Heart right ventricle (tissue), 16 donors: ENCODE measurements at regions not wholly inside any gene's neighbourhood (a gene's known extent, or its start where the extent isn't known, plus 50 kb on each side); places are given as distances from the start of the nearest gene placed in this dataset.
A peak's percentile ranks its signal among the peaks of the same experiment; 100 is the strongest.

Experiments
- ATAC-seq, 8 donors: fragments of 200-7000 bp; cut with Tn5 transposase; one replicate each; pipeline ENCODE4 v1.9.1; 2020; ENCODE audit warnings: mild to moderate bottlenecking in 8 of 8, moderate library complexity in 8 of 8, moderate number of reproducible peaks in 1 of 8
- DNase-seq, 2 donors: peaks; one replicate each; pipeline ENCODE4 v3.0.0-alpha.2; 2020
- H3K27ac ChIP-seq, 10 donors: fragments of 200-600 bp; sonication (generic) in 2 of 10; one replicate each; pipeline versions ENCODE4 v1.5.0 to v1.8.0; 2020 to 2022; ENCODE audit warnings: mild to moderate bottlenecking in 3 of 10
- H3K27me3 ChIP-seq, 7 donors: fragments of 200-600 bp; one replicate each; pipeline ENCODE4 v1.8.0; 2021 to 2022; ENCODE audit warnings: mild to moderate bottlenecking in 2 of 7
- H3K36me3 ChIP-seq, 9 donors: fragments of 200-600 bp; sonication (generic) in 1 of 9; one replicate each; pipeline versions ENCODE4 v1.5.0 to v1.8.0; 2020 to 2022; ENCODE audit warnings: mild to moderate bottlenecking in 2 of 9
- H3K4me1 ChIP-seq, 9 donors: fragments of 200-600 bp; sonication (generic) in 1 of 9; one replicate each; pipeline versions ENCODE4 v1.5.0 to v1.8.0; 2020 to 2022; ENCODE audit warnings: mild to moderate bottlenecking in 4 of 9
- H3K4me3 ChIP-seq, 10 donors: fragments of 200-600 bp; sonication (generic) in 2 of 10; one replicate each; pipeline versions ENCODE4 v1.5.0 to v1.8.0; 2020 to 2022; ENCODE audit warnings: mild to moderate bottlenecking in 7 of 10, moderate library complexity in 2 of 10
- H3K9me3 ChIP-seq, 11 donors: fragments of 200-600 bp in 10 of 11; sonication (generic) in 2 of 11; one replicate each; pipeline versions ENCODE4 v1.5.0 to v1.8.0; 2013 to 2022; ENCODE audit warnings: mild to moderate bottlenecking in 2 of 11, control low read depth in 1 of 11, moderate library complexity in 1 of 11
- WGBS, 2 donors: extraction: QIAGEN DNeasy Blood & Tissue Kit; methylation state at CpG; one replicate each; pipeline ENCODE4 v1.1.7; 2013; ENCODE audit warnings: inconsistent platforms in 1 of 2; 5-methylcytosine and 5-hydroxymethylcytosine counted together
- intact Hi-C, 10 donors: fragments of 100-400 bp; cut with DNase I; formaldehyde crosslinking; loops; one replicate each; pipeline versions ENCODE4 v1.11.1 to v1.14.2; 2022
- TF ChIP-seq, protein P1 (sequence below), 9 donors: fragments of 200-600 bp; sonication (generic) in 2 of 9; IDR thresholded peaks; one replicate each; pipeline versions ENCODE4 v1.5.0 to v1.8.0; 2021 to 2022; ENCODE audit warnings: antibody characterized with exemption in 9 of 9, mild to moderate bottlenecking in 5 of 9, moderate library complexity in 1 of 9
- donor health status: Arrhythmogenic right ventricular cardiomyopathy.
- donor health status: ischemic (EF 13 %, LVEDD 7.1; RV severe dilation, severe dysfunction).
- donor health status: healthy with polysubstance abuse.
- donor health status: DM: no; HTN: yes; CAD: no.
- donor health status: DM: no; HTN: no; CAD: no.
- donor health status: ischemic (EF 25% LVEDD 6.9; RV normal size, moderate dysfunction).
- donor health status: ischemic (EF 25% LVEDD 5.7; RV mildly dilated, moderate dysfunction).
- donor health status: healthy.
- donor health status: DM: yes; HTN: yes; CAD: no.
- donor health status: Ischemic cardiomyopathy.
- donor health status: ischemic (EF 35%, LVEDD 5.7; RV mildly dilated, moderate dysfunction).
- donor health status: nonischemic (EF 11% LVEDD 7.7; RV severe dilation, severe dysfunction).
- donor health status: DM: yes; HTN: yes; CAD: no.
- donor health status: PGD.
- donor health status: ischemic (EF 29% LVEDD 5.4; RV normal size, mild dysfunction).
- donor health status: nonischemic (EF 23%, LVEDD 6.1; RV moderate dilation, normal function).

DNA sequence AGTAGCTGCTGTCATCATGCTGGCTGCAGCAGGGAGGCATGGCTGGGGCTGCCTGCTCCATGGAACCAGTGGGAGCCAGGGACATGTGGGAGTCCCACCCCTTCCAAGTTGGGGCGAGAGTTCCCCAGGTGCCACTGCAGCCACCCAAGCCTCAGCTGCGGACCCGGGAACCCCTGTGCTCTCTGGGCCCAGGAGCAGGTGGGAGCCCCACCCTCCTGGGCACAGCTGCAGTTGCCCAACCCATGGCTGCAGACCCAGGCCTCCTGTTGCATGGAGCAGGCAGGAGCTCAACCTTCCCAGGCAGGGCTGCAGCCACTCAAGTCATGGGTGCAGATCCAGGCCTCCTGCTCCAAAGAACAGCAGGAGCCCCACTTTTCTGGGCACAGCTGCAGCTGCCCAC, 274.2 kb upstream of the KCNJ16 start:
- Histone ChIP-seq H3K27ac (no peak overlapping the region), H3K9me3 (peaks cover 0 to 5% (median 0%) of the 10 kb centered on the region in 11 donors), H3K4me3 (no peak overlapping the region), H3K4me1 (peaks cover 0 to 8% (median 0%) of the 10 kb centered on the region in 9 donors), H3K27me3 (no peaks in the 10 kb centered on the region), H3K36me3 (no peaks in the 10 kb centered on the region)
- WGBS, 2 donors, result 79 to 94% methylated on average over 3 of the region's 3 CpGs
- ATAC-seq (no peak), DNase-seq (no peak)
- TF ChIP-seq, protein P1, sequence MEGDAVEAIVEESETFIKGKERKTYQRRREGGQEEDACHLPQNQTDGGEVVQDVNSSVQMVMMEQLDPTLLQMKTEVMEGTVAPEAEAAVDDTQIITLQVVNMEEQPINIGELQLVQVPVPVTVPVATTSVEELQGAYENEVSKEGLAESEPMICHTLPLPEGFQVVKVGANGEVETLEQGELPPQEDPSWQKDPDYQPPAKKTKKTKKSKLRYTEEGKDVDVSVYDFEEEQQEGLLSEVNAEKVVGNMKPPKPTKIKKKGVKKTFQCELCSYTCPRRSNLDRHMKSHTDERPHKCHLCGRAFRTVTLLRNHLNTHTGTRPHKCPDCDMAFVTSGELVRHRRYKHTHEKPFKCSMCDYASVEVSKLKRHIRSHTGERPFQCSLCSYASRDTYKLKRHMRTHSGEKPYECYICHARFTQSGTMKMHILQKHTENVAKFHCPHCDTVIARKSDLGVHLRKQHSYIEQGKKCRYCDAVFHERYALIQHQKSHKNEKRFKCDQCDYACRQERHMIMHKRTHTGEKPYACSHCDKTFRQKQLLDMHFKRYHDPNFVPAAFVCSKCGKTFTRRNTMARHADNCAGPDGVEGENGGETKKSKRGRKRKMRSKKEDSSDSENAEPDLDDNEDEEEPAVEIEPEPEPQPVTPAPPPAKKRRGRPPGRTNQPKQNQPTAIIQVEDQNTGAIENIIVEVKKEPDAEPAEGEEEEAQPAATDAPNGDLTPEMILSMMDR (IDR thresholded peaks at IDR 0.05), result no peak
- intact Hi-C loops, result no loop called here

DNA sequence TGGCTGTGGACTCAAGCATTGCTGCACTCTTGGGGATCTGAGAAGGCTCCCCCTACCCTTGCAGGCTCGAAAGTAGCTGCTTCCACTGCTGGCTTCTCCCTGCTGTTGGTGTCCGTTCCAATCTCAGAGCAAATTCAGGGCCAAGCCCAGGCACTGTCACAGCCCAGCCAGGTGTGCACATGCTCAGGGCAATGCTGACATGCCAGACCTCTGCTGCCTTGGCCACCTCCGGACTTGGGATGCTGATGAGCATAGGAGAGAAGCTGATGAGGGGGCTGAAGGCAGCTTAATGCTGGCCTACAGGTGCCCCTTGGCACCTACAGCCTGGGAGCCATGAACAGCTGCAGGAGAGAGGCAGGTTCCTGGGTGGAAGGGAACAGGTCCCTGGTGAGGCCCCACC, 273.7 kb upstream of the KCNJ16 start:
- Histone ChIP-seq H3K4me1 (peaks cover 0 to 4% (median 0%) of the 10 kb centered on the region in 9 donors), H3K4me3 (no peak overlapping the region), H3K9me3 (peaks cover 0 to 5% (median 0%) of the 10 kb centered on the region in 11 donors), H3K36me3 (no peaks in the 10 kb centered on the region), H3K27me3 (no peaks in the 10 kb centered on the region), H3K27ac (no peak overlapping the region)
- no peak for ATAC-seq
- TF ChIP-seq, protein P1 (IDR thresholded peaks at IDR 0.05), result no peak
- DNase-seq, result no peak
- intact Hi-C loops, result no loop called here
- 91% methylated on average over 3 of the region's 3 CpGs for WGBS, 2 donors

DNA sequence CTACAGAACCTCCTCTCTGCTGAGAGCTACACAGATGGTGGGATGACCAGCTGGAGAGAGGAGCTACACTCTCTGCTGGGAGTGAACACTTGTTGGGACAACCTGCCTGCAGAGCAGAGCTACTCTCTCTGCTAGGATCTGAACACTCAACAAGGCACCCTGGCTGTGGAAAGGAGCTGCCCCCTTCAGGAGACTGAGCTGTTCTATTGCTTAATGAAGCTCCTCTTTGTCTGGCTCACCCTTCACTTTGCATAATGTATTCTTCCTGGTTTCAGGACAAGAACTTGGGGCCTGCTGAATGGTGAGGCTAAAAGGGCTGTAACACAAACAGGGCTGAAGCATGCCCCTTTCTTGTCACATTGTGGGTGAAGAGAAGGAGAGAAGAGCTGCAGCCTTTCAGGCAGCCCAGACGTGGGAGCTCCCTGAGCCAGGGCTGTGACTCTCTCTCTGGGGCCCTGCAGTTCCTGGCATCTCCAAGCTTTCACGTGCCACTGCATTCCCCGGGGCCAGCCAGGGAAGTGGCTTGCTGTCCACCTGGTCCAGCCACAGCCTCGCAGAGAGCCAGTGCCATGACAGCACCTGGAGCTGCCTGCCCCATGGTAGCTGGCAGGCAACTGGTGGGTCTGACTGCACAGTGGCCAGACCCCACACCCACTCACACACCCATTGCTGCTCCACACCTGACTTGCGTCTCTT, 272.8 kb upstream of the KCNJ16 start:
- no peaks in the 10 kb centered on the region for H3K4me1 ChIP-seq
- H3K27me3 ChIP-seq, result no peaks in the 10 kb centered on the region
- ATAC-seq (peak in 4 of 8 donors; percentile 21 to 59 (median 44)), DNase-seq (no peak)
- intact Hi-C loops, result no loop called here
- no peak overlapping the region for H3K4me3 ChIP-seq
- 82 to 83% methylated on average over 5 of the region's 5 CpGs for WGBS, 2 donors
- H3K9me3 ChIP-seq, result peaks cover 0 to 5% (median 0%) of the 10 kb centered on the region in 11 donors
- TF ChIP-seq, protein P1 (IDR thresholded peaks at IDR 0.05), result no peak
- H3K27ac ChIP-seq, result no peak overlapping the region
- no peaks in the 10 kb centered on the region for H3K36me3 ChIP-seq

DNA sequence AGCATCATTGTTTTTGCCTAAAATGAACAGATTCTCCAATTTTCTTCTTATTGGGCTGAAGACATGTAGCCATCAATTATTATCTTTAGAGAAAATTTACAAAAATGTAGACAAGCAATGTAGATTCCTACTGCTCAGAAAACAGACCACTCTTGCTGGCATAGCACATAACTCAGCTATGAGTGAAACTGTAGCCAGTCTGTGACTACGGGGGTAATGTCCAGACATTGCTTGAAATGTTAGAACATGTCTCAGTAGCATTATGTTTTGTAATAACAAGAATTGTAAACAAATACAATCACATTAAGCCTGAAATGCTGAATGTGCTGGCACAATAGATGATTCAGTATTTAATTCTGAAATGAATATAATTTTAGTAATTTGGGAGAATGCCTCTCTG, 265.7 kb upstream of the KCNJ16 start:
- 86 to 87% methylated on average over 1 of the region's 1 CpG for WGBS, 2 donors
- no peak for DNase-seq
- intact Hi-C loops, result no loop called here

More for the DNA sequence above, 265.7 kb upstream of the KCNJ16 start:
- Histone ChIP-seq H3K4me1 (no peaks in the 10 kb centered on the region), H3K36me3 (no peaks in the 10 kb centered on the region), H3K27ac (no peak overlapping the region), H3K4me3 (no peak overlapping the region), H3K9me3 (no peaks in the 10 kb centered on the region), H3K27me3 (no peaks in the 10 kb centered on the region)
- TF ChIP-seq, protein P1 (IDR thresholded peaks at IDR 0.05), result no peak
- ATAC-seq, result no peak
